Peyer's patch (tissue), 4 donors: ENCODE measurements at regions not wholly inside any gene's neighbourhood (a gene's known extent, or its start where the extent isn't known, plus 50 kb on each side); places are given as distances from the start of the nearest gene placed in this dataset.

ENCODE experiments used
- DNase-seq, 3 donors: peaks; one replicate each; pipeline ENCODE4 v3.0.0-alpha.2; 2017 to 2019
- H3K27ac ChIP-seq, 4 donors: fragments of 200-600 bp; sonication (generic); one replicate each; pipeline ENCODE4 v1.5.1; 2016 to 2019
- H3K27me3 ChIP-seq, 2 donors: fragments of 200-600 bp; sonication (generic); one replicate each; pipeline ENCODE4 v1.5.1; 2019
- H3K36me3 ChIP-seq, 3 donors: fragments of 200-600 bp; sonication (generic); one replicate each; pipeline ENCODE4 v1.5.1; 2016 to 2019
- H3K4me1 ChIP-seq, 4 donors: fragments of 200-600 bp; sonication (generic); one replicate each; pipeline ENCODE4 v1.5.1; 2016 to 2019
- H3K4me3 ChIP-seq, 4 donors: fragments of 200-600 bp; sonication (generic); 1 replicate in 3 of 4; 2 replicates in 1 of 4; pipeline ENCODE4 v1.5.1; 2016 to 2019; ENCODE audit warnings: mild to moderate bottlenecking in 1 of 4
- H3K9me3 ChIP-seq, 4 donors: fragments of 200-600 bp; sonication (generic); one replicate each; pipeline ENCODE4 v1.5.1; 2016 to 2019; ENCODE audit warnings: mild to moderate bottlenecking in 1 of 4
- CTCF ChIP-seq, 6 experiments: fragments of 450-650 bp in 4 of 6; fragments of 200-600 bp in 2 of 6; sonication (generic) in 1 of 6; IDR thresholded peaks; one replicate each; pipeline ENCODE4 v1.5.1; 2017 to 2019; ENCODE audit warnings: antibody characterized with exemption in 6 of 6, mild to moderate bottlenecking in 3 of 6, moderate library complexity in 1 of 6
- POLR2A ChIP-seq, 2 donors: fragments of 450-650 bp; IDR thresholded peaks; one replicate each; pipeline ENCODE4 v1.5.1; 2017; ENCODE audit warnings: antibody characterized with exemption in 2 of 2, mild to moderate bottlenecking in 2 of 2, moderate library complexity in 2 of 2

GRCh38 chr13:111480976-111481375, 160.5 kb downstream of the TEX29 start:
- Histone ChIP-seq H3K36me3 (no peaks in the 10 kb centered on the region), H3K9me3 (no peaks in the 10 kb centered on the region), H3K4me3 (no peak overlapping the region), H3K27ac (no peak overlapping the region), H3K27me3 (no peaks in the 10 kb centered on the region), H3K4me1 (no peaks in the 10 kb centered on the region)
- TF ChIP-seq POLR2A (IDR thresholded peaks at IDR 0.05) = no peak
- no peak for TF ChIP-seq CTCF (IDR thresholded peaks at IDR 0.05)
- peak in 1 of 3 donors; percentile 35 for DNase-seq

GRCh38 chr13:111482126-111482525, 161.7 kb downstream of the TEX29 start:
- H3K36me3 ChIP-seq = no peaks in the 10 kb centered on the region
- H3K27me3 ChIP-seq = no peaks in the 10 kb centered on the region
- TF ChIP-seq POLR2A (IDR thresholded peaks at IDR 0.05) = no peak
- no peak for TF ChIP-seq CTCF (IDR thresholded peaks at IDR 0.05)
- no peaks in the 10 kb centered on the region for H3K4me1 ChIP-seq
- H3K9me3 ChIP-seq = peaks cover 0 to 7% (median 0%) of the 10 kb centered on the region in 4 donors
- no peak overlapping the region for H3K27ac ChIP-seq
- no peak overlapping the region for H3K4me3 ChIP-seq
- no peak for DNase-seq

GRCh38 chr13:111482806-111483620, 162.6 kb downstream of the TEX29 start:
- Histone ChIP-seq H3K4me3 (no peak overlapping the region), H3K27ac (no peak overlapping the region), H3K36me3 (no peaks in the 10 kb centered on the region), H3K27me3 (no peaks in the 10 kb centered on the region), H3K4me1 (no peaks in the 10 kb centered on the region), H3K9me3 (peaks cover 0 to 9% (median 0%) of the 10 kb centered on the region in 4 donors)
- no peak for TF ChIP-seq POLR2A (IDR thresholded peaks at IDR 0.05)
- no peak for TF ChIP-seq CTCF (IDR thresholded peaks at IDR 0.05)
- DNase-seq = peak in 1 of 3 donors; percentile 27

GRCh38 chr13:111483621-111483987, 163.2 kb downstream of the TEX29 start:
- H3K36me3 ChIP-seq = no peaks in the 10 kb centered on the region
- no peak overlapping the region for H3K4me3 ChIP-seq
- H3K27me3 ChIP-seq = no peaks in the 10 kb centered on the region
- H3K9me3 ChIP-seq = peaks cover 0 to 9% (median 0%) of the 10 kb centered on the region in 4 donors
- no peaks in the 10 kb centered on the region for H3K4me1 ChIP-seq
- DNase-seq = no peak
- TF ChIP-seq POLR2A (IDR thresholded peaks at IDR 0.05) (no peak), CTCF (IDR thresholded peaks at IDR 0.05) (no peak)
- no peak overlapping the region for H3K27ac ChIP-seq

GRCh38 chr13:111484141-111484925, 163.9 kb downstream of the TEX29 start:
- no peaks in the 10 kb centered on the region for H3K36me3 ChIP-seq
- no peak for TF ChIP-seq CTCF (IDR thresholded peaks at IDR 0.05)
- no peak for TF ChIP-seq POLR2A (IDR thresholded peaks at IDR 0.05)
- DNase-seq = peak in 1 of 3 donors; percentile 28

More at GRCh38 chr13:111484141-111484925, 163.9 kb downstream of the TEX29 start:
- H3K9me3 ChIP-seq = peaks cover 0 to 9% (median 0%) of the 10 kb centered on the region in 4 donors
- no peaks in the 10 kb centered on the region for H3K4me1 ChIP-seq
- no peaks in the 10 kb centered on the region for H3K27me3 ChIP-seq
- no peak overlapping the region for H3K27ac ChIP-seq
- no peak overlapping the region for H3K4me3 ChIP-seq
